IgD-negative memory B cell (primary cell): ENCODE measurements at regions not wholly inside any gene's neighbourhood (a gene's known extent, or its start where the extent isn't known, plus 50 kb on each side); places are given as distances from the start of the nearest gene placed in this dataset.
"Not testable (repeated sequence)": the region's sequence is repeated elsewhere in the genome, so short reads cannot be mapped to it uniquely, and the experiment has no call there.

Experiments used
- H3K27ac Mint-ChIP-seq, 3 donors: one replicate each; pipeline ENCODE4 v1.8.0; 2020 to 2022; ENCODE audit warnings: mild to moderate bottlenecking in 3 of 3, mixed read lengths in 3 of 3, moderate library complexity in 1 of 3
- H3K27me3 Mint-ChIP-seq: one replicate; pipeline ENCODE4 v1.8.0; 2021; ENCODE audit warnings: mixed read lengths
- H3K36me3 Mint-ChIP-seq: one replicate; pipeline ENCODE4 v1.8.0; 2020; ENCODE audit warnings: mild to moderate bottlenecking, mixed read lengths
- H3K4me1 Mint-ChIP-seq, 3 donors: one replicate each; pipeline ENCODE4 v1.8.0; 2020 to 2022; ENCODE audit warnings: mixed read lengths in 3 of 3, mild to moderate bottlenecking in 1 of 3
- H3K4me3 Mint-ChIP-seq, 4 donors: one replicate each; pipeline ENCODE4 v1.8.0; 2020 to 2022; ENCODE audit warnings: mild to moderate bottlenecking in 4 of 4, mixed read lengths in 4 of 4, moderate library complexity in 3 of 4
- H3K9me3 Mint-ChIP-seq, 3 donors: one replicate each; pipeline ENCODE4 v1.8.0; 2020 to 2021; ENCODE audit warnings: mixed read lengths in 3 of 3, mild to moderate bottlenecking in 1 of 3

GRCh38 chr11:42800041-42800440 lies 511.8 kb upstream of the API5 start:
- H3K36me3 Mint-ChIP-seq = no peaks in the 10 kb centered on the region
- no peaks in the 10 kb centered on the region for H3K4me1 Mint-ChIP-seq

GRCh38 chr11:42802201-42802899 lies 509.4 kb upstream of the API5 start:
- Mint-ChIP-seq H3K4me3 (no peak overlapping the region), H3K4me1 (no peaks in the 10 kb centered on the region), H3K27me3 (no peaks in the 10 kb centered on the region), H3K27ac (no peak overlapping the region), H3K36me3 (no peaks in the 10 kb centered on the region), H3K9me3 (peaks cover 6 to 8% (median 7%) of the 10 kb centered on the region in 3 donors)

More at GRCh38 chr11:42800041-42800440, 511.8 kb upstream of the API5 start:
- peaks cover 2 to 8% (median 7%) of the 10 kb centered on the region in 3 donors for H3K9me3 Mint-ChIP-seq
- H3K27ac Mint-ChIP-seq = no peak overlapping the region
- no peaks in the 10 kb centered on the region for H3K27me3 Mint-ChIP-seq
- no peak overlapping the region for H3K4me3 Mint-ChIP-seq

GRCh38 chr11:42806191-42806590 lies 505.6 kb upstream of the API5 start:
- Mint-ChIP-seq H3K27ac (no peak overlapping the region), H3K36me3 (no peaks in the 10 kb centered on the region), H3K4me1 (no peaks in the 10 kb centered on the region), H3K4me3 (no peak overlapping the region), H3K27me3 (no peaks in the 10 kb centered on the region), H3K9me3 (peaks cover 0 to 11% (median 9%) of the 10 kb centered on the region in 3 donors)

GRCh38 chr11:42812361-42812760 lies 499.4 kb upstream of the API5 start:
- Mint-ChIP-seq H3K27me3 (no peaks in the 10 kb centered on the region), H3K36me3 (no peaks in the 10 kb centered on the region), H3K9me3 (peaks cover 0 to 9% (median 7%) of the 10 kb centered on the region in 3 donors), H3K4me3 (no peak overlapping the region), H3K4me1 (no peaks in the 10 kb centered on the region), H3K27ac (no peak overlapping the region)

- H3K4me1 Mint-ChIP-seq = no peaks in the 10 kb centered on the region
- no peak overlapping the region for H3K27ac Mint-ChIP-seq
- H3K4me3 Mint-ChIP-seq = no peak overlapping the region
- H3K36me3 Mint-ChIP-seq = no peaks in the 10 kb centered on the region
- no peaks in the 10 kb centered on the region for H3K27me3 Mint-ChIP-seq
- H3K9me3 Mint-ChIP-seq = peaks cover 0 to 9% (median 7%) of the 10 kb centered on the region in 3 donors
Observed at GRCh38 chr11:42812960-42813359, 498.8 kb upstream of the API5 start.

GRCh38 chr11:42816471-42816870 lies 495.3 kb upstream of the API5 start:
- Mint-ChIP-seq H3K4me1 (no peaks in the 10 kb centered on the region), H3K27ac (no peak overlapping the region), H3K27me3 (no peaks in the 10 kb centered on the region), H3K4me3 (no peak overlapping the region), H3K9me3 (peaks cover 0 to 3% (median 2%) of the 10 kb centered on the region in 3 donors), H3K36me3 (no peaks in the 10 kb centered on the region)

- H3K36me3 Mint-ChIP-seq = no peaks in the 10 kb centered on the region
Observed at GRCh38 chr11:42819126-42819525, 492.7 kb upstream of the API5 start.

GRCh38 chr11:42822188-42822587 lies 489.6 kb upstream of the API5 start:
- not testable (repeated sequence) for H3K27me3 Mint-ChIP-seq, H3K36me3 Mint-ChIP-seq, H3K4me3 Mint-ChIP-seq, H3K4me1 Mint-ChIP-seq, H3K27ac Mint-ChIP-seq, H3K9me3 Mint-ChIP-seq

More at GRCh38 chr11:42819126-42819525, 492.7 kb upstream of the API5 start:
- Mint-ChIP-seq H3K27me3 (no peaks in the 10 kb centered on the region), H3K4me1 (no peaks in the 10 kb centered on the region), H3K9me3 (peaks cover 0 to 3% (median 0%) of the 10 kb centered on the region in 3 donors), H3K4me3 (no peak overlapping the region), H3K27ac (no peak overlapping the region)

GRCh38 chr11:42823546-42823945 lies 488.2 kb upstream of the API5 start:
- Mint-ChIP-seq H3K36me3 (no peaks in the 10 kb centered on the region), H3K9me3 (peaks cover 0 to 6% (median 0%) of the 10 kb centered on the region in 3 donors), H3K27me3 (no peaks in the 10 kb centered on the region), H3K4me3 (no peak overlapping the region), H3K27ac (no peak overlapping the region), H3K4me1 (no peaks in the 10 kb centered on the region)

- peaks cover 0 to 6% (median 0%) of the 10 kb centered on the region in 3 donors for H3K9me3 Mint-ChIP-seq
- H3K27me3 Mint-ChIP-seq = no peaks in the 10 kb centered on the region
- H3K36me3 Mint-ChIP-seq = no peaks in the 10 kb centered on the region
- no peak overlapping the region for H3K4me3 Mint-ChIP-seq
- no peaks in the 10 kb centered on the region for H3K4me1 Mint-ChIP-seq
- no peak overlapping the region for H3K27ac Mint-ChIP-seq
Observed at GRCh38 chr11:42824067-42824466, 487.7 kb upstream of the API5 start.

GRCh38 chr11:42825598-42825997 lies 486.2 kb upstream of the API5 start:
- no peaks in the 10 kb centered on the region for H3K27me3 Mint-ChIP-seq
- peaks cover 0 to 6% (median 0%) of the 10 kb centered on the region in 3 donors for H3K9me3 Mint-ChIP-seq
- no peaks in the 10 kb centered on the region for H3K4me1 Mint-ChIP-seq
- H3K4me3 Mint-ChIP-seq = no peak overlapping the region
- no peak overlapping the region for H3K27ac Mint-ChIP-seq
- H3K36me3 Mint-ChIP-seq = no peaks in the 10 kb centered on the region

GRCh38 chr11:42827845-42828244 lies 484.0 kb upstream of the API5 start:
- Mint-ChIP-seq H3K27ac (no peak overlapping the region), H3K4me1 (no peaks in the 10 kb centered on the region), H3K4me3 (no peak overlapping the region), H3K27me3 (no peaks in the 10 kb centered on the region), H3K9me3 (peaks cover 0 to 5% (median 3%) of the 10 kb centered on the region in 3 donors), H3K36me3 (no peaks in the 10 kb centered on the region)

GRCh38 chr11:42837994-42838393 lies 473.8 kb upstream of the API5 start:
- Mint-ChIP-seq H3K27ac (no peak overlapping the region), H3K9me3 (peaks cover 6 to 13% (median 9%) of the 10 kb centered on the region in 3 donors), H3K4me3 (no peak overlapping the region), H3K36me3 (peaks cover 1% of the 10 kb centered on the region), H3K27me3 (no peaks in the 10 kb centered on the region), H3K4me1 (no peaks in the 10 kb centered on the region)

GRCh38 chr11:42840176-42840829 lies 471.5 kb upstream of the API5 start:
- Mint-ChIP-seq H3K4me3 (no peak overlapping the region), H3K36me3 (peaks cover 1% of the 10 kb centered on the region), H3K9me3 (peaks cover 3 to 9% (median 6%) of the 10 kb centered on the region in 3 donors), H3K27ac (no peak overlapping the region), H3K27me3 (no peaks in the 10 kb centered on the region), H3K4me1 (no peaks in the 10 kb centered on the region)

GRCh38 chr11:42840860-42841259 lies 470.9 kb upstream of the API5 start:
- no peaks in the 10 kb centered on the region for H3K4me1 Mint-ChIP-seq
- H3K27me3 Mint-ChIP-seq = no peaks in the 10 kb centered on the region
- no peak overlapping the region for H3K27ac Mint-ChIP-seq
- peaks cover 1% of the 10 kb centered on the region for H3K36me3 Mint-ChIP-seq
- H3K9me3 Mint-ChIP-seq = peaks cover 3 to 9% (median 4%) of the 10 kb centered on the region in 3 donors
- no peak overlapping the region for H3K4me3 Mint-ChIP-seq

GRCh38 chr11:42841556-42841955 lies 470.2 kb upstream of the API5 start:
- no peak overlapping the region for H3K4me3 Mint-ChIP-seq
- H3K27me3 Mint-ChIP-seq = no peaks in the 10 kb centered on the region
- no peaks in the 10 kb centered on the region for H3K4me1 Mint-ChIP-seq
- no peak overlapping the region for H3K27ac Mint-ChIP-seq
- H3K9me3 Mint-ChIP-seq = peaks cover 2 to 9% (median 3%) of the 10 kb centered on the region in 3 donors
- peaks cover 1% of the 10 kb centered on the region for H3K36me3 Mint-ChIP-seq
